GM12878 (cell line): ENCODE measurements at regions not wholly inside any gene's neighbourhood (a gene's known extent, or its start where the extent isn't known, plus 50 kb on each side); places are given as distances from the start of the nearest gene placed in this dataset.

Experiments used
- ATAC-seq: fragments of 200-7000 bp; cut with Tn5 transposase; 3 replicates; pipeline ENCODE4 v1.9.1; 2020; ENCODE audit warnings: mild to moderate bottlenecking, moderate library complexity
- BruUV-seq: library from RNA; stranded (reverse); fragments of 400-500 nt; replicated peaks from 2 replicates; lab custom pipeline; 2021; lab: Mats Ljungman, UMichigan
- CTCF ChIA-PET: fragments of 300-600 bp; sonication (Branson Sonifier 250); formaldehyde crosslinking; extraction: SDS; loops from one replicate; lab custom pipeline; 2021; ENCODE audit warnings: inconsistent platforms; lab: Yijun Ruan, JAX
- POLR2A ChIA-PET: fragments of 350-600 bp; formaldehyde crosslinking; extraction: SDS; loops from one replicate; lab custom pipeline; 2021; ENCODE audit warnings: inconsistent platforms; lab: Charles Lee
- RAD21 ChIA-PET: fragments of 300-600 bp; sonication (Branson Sonifier 250); formaldehyde crosslinking; loops from one replicate; lab custom pipeline; 2023; ENCODE audit warnings: antibody characterized with exemption; ENCODE audit not compliant: unreplicated experiment; lab: Charles Lee
- SMC1A ChIA-PET: fragments of 300-600 bp; sonication (Branson Sonifier 250); formaldehyde crosslinking; loops from one replicate; lab custom pipeline; 2023; ENCODE audit not compliant: unreplicated experiment, uncharacterized antibody; lab: Charles Lee
- DNase-seq: peaks from one replicate; pipeline ENCODE4 v3.0.0-alpha.2; 2011; ENCODE audit warnings: low read depth, low spot score
- FAIRE-seq: peaks from 3 replicates; lab custom pipeline; 2011; peaks lifted over from hg19 to GRCh38; lab: Jason Lieb, UNC
- H2AFZ ChIP-seq: 2 replicates; pipeline ENCODE4 v1.6.0; 2011; ENCODE audit warnings: low read depth, low read length, control low read depth; ENCODE audit not compliant: control insufficient read depth
- H3K27ac ChIP-seq: 2 replicates; pipeline ENCODE4 v1.5.1; 2011; ENCODE audit warnings: control low read depth; ENCODE audit not compliant: control insufficient read depth, insufficient read depth
- H3K27me3 ChIP-seq, 2 experiments: replicated peaks in 1 of 2; 2 replicates each; pipeline versions ENCODE4 v1.6.0 to v1.6.1; 2011; ENCODE audit warnings: low read length in 1 of 2; ENCODE audit not compliant: control insufficient read depth in 2 of 2, insufficient read depth in 2 of 2
- H3K36me3 ChIP-seq, 2 experiments: 2 replicates each; pipeline ENCODE4 v1.5.1; 2011; ENCODE audit warnings: low read length in 1 of 2; ENCODE audit not compliant: control insufficient read depth in 2 of 2, insufficient read depth in 2 of 2
- H3K4me1 ChIP-seq: 2 replicates; pipeline ENCODE4 v1.6.1; 2011; ENCODE audit warnings: mild to moderate bottlenecking, low read length, moderate library complexity, mixed read lengths; ENCODE audit not compliant: control insufficient read depth, insufficient read depth
- H3K4me2 ChIP-seq: 2 replicates; pipeline ENCODE4 v1.6.0; 2011; ENCODE audit warnings: control low read depth; ENCODE audit not compliant: control insufficient read depth, insufficient read depth
- H3K4me3 ChIP-seq: fragments of 200-600 bp; sonication (generic); 2 replicates; pipeline ENCODE4 v1.5.1; 2016
- H3K79me2 ChIP-seq: 2 replicates; pipeline ENCODE4 v1.6.0; 2011; ENCODE audit warnings: low read length; ENCODE audit not compliant: control insufficient read depth, insufficient read depth
- H3K9ac ChIP-seq: 2 replicates; pipeline ENCODE4 v1.8.0; 2011; ENCODE audit warnings: low read length, control low read depth, mixed read lengths; ENCODE audit not compliant: control insufficient read depth, insufficient read depth
- H3K9me3 ChIP-seq: replicated peaks from 3 replicates; pipeline ENCODE4 v1.5.1; 2011; ENCODE audit warnings: mild to moderate bottlenecking, low read length; ENCODE audit not compliant: control insufficient read depth, insufficient read depth
- H4K20me1 ChIP-seq: 2 replicates; pipeline ENCODE4 v1.6.0; 2011; ENCODE audit not compliant: control insufficient read depth, insufficient read depth
- HDGF ChIP-seq: fragments of 450-650 bp; IDR thresholded peaks from 2 replicates; pipeline ENCODE4 v1.6.1; 2016; ENCODE audit warnings: antibody characterized with exemption
- KLF5 ChIP-seq: fragments of 450-650 bp; IDR thresholded peaks from 2 replicates; pipeline ENCODE4 v1.6.1; 2014; ENCODE audit warnings: mild to moderate bottlenecking; ENCODE audit not compliant: partially characterized antibody
- RAD51 ChIP-seq: fragments of 450-650 bp; IDR thresholded peaks from 2 replicates; pipeline ENCODE4 v1.6.1; 2016; ENCODE audit warnings: moderate library complexity, mild to moderate bottlenecking, inconsistent platforms
- SP1 ChIP-seq: IDR thresholded peaks from one replicate; pipeline ENCODE4 v1.6.1; 2011; ENCODE audit warnings: low read depth, low read length
- SUZ12 ChIP-seq: fragments of 200-600 bp; sonication (generic); IDR thresholded peaks from one replicate; pipeline ENCODE4 v1.6.1; 2018; ENCODE audit warnings: antibody characterized with exemption, mild to moderate bottlenecking; ENCODE audit not compliant: unreplicated experiment
- TARDBP ChIP-seq: IDR thresholded peaks from 2 replicates; pipeline ENCODE4 v1.6.1; 2016; ENCODE audit warnings: borderline replicate concordance
- ZNF217 ChIP-seq: fragments of 450-650 bp; IDR thresholded peaks from 2 replicates; pipeline ENCODE4 v1.6.1; 2017; ENCODE audit warnings: antibody characterized with exemption, mild to moderate bottlenecking
- WGBS: methylation state at CpG from one replicate; pipeline ENCODE4 v1.1.6; 2016; ENCODE audit warnings: low lambda C conversion rate; ENCODE audit not compliant: insufficient replicate concordance, insufficient coverage; ENCODE audit errors: missing lambda C conversion rate; 5-methylcytosine and 5-hydroxymethylcytosine counted together
- in situ Hi-C: fragments of 300-500 bp; cut with MboI; formaldehyde crosslinking; loops from 9 replicates; pipeline ENCODE4 v1.14.3; 2018; ENCODE audit warnings: mixed read lengths
- intact Hi-C: fragments of 100-400 bp; cut with micrococcal nuclease; formaldehyde crosslinking; loops from one replicate; pipeline ENCODE4 v1.14.2; 2022; ENCODE audit not compliant: unreplicated experiment
- TF ChIP-seq, protein P1 (sequence below): fragments of 450-650 bp; conservative IDR thresholded peaks from 2 replicates; pipeline ENCODE4 v1.6.1; 2017; ENCODE audit warnings: mild to moderate bottlenecking, moderate library complexity

DNA sequence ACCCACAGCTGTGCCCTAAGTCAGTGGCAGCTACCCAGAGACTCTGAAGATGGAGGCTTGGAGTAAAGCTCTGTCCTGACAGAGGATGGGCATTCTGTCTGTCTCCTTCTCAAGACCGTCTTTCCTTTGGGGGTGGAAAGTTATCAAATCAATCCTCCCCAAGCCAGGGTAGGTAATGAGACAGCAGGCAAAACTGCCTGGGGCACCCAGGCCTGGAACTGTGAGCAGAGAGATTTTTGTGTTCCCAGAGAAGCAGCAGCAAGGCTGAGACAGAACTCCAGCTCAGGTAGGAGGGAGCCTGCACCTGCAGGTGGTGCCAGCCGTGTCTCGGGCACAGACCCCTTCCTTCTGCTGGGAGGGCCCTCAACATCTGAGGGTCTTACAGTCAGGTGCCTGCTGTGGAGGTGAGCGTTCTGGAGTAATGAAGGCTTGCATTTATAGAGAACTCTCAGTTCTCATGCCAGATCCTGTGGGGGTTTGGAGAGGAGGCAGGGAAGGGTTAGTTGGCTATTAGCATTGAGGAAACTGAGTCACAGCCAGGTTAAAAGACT lies 95.6 kb downstream of the RIPK4 start:
- 53% methylated on average over 4 of the region's 4 CpGs for WGBS
- no peak overlapping the region for H3K27ac ChIP-seq
- SMC1A ChIA-PET, result no interaction called here
- H3K4me3 ChIP-seq, result no peak overlapping the region
- H2AFZ ChIP-seq, result no peak overlapping the region
- no TSS peak for BruUV-seq
- DNase-seq (no peak), FAIRE-seq (no peak), ATAC-seq (no peak)
- H3K36me3 ChIP-seq, result no peaks in the 10 kb centered on the region
- intact Hi-C loops (no loop called here), in situ Hi-C loops (no loop called here)
- H3K4me1 ChIP-seq, result no peaks in the 10 kb centered on the region
- no peaks in the 10 kb centered on the region for H3K79me2 ChIP-seq
- H3K27me3 ChIP-seq, result no peaks in the 10 kb centered on the region; a peak in 1 of 4 replicates
- H3K9me3 ChIP-seq, result no peaks in the 10 kb centered on the region
- H4K20me1 ChIP-seq, result no peaks in the 10 kb centered on the region
- POLR2A ChIA-PET, result interaction anchor here (0.6 kb wide), 1 partner anchor 304 kb away, joined by 4 read pairs; no protein-coding TSS in a partner anchor
- no peak overlapping the region for H3K4me2 ChIP-seq
- RAD21 ChIA-PET, result interaction anchor here (0.7 kb wide), 1 partner anchor 38 kb away, joined by 3 read pairs; no protein-coding TSS in a partner anchor
- H3K9ac ChIP-seq, result no peak overlapping the region
- TF ChIP-seq SP1, result no peak
- no peak for TF ChIP-seq TARDBP
- TF ChIP-seq, protein P1, sequence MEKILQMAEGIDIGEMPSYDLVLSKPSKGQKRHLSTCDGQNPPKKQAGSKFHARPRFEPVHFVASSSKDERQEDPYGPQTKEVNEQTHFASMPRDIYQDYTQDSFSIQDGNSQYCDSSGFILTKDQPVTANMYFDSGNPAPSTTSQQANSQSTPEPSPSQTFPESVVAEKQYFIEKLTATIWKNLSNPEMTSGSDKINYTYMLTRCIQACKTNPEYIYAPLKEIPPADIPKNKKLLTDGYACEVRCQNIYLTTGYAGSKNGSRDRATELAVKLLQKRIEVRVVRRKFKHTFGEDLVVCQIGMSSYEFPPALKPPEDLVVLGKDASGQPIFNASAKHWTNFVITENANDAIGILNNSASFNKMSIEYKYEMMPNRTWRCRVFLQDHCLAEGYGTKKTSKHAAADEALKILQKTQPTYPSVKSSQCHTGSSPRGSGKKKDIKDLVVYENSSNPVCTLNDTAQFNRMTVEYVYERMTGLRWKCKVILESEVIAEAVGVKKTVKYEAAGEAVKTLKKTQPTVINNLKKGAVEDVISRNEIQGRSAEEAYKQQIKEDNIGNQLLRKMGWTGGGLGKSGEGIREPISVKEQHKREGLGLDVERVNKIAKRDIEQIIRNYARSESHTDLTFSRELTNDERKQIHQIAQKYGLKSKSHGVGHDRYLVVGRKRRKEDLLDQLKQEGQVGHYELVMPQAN, result no peak
- no peak for TF ChIP-seq KLF5
- TF ChIP-seq SUZ12, result no peak
- no peak for TF ChIP-seq RAD51
- TF ChIP-seq HDGF, result no peak
- no peak for TF ChIP-seq ZNF217
- CTCF ChIA-PET, result no interaction called here
